OCI-LY7 (cell line): ENCODE measurements at regions not wholly inside any gene's neighbourhood (a gene's known extent, or its start where the extent isn't known, plus 50 kb on each side); places are given as distances from the start of the nearest gene placed in this dataset.

ENCODE experiments used
- BruUV-seq: library from RNA; stranded (reverse); fragments of 400-500 nt; replicated peaks from 2 replicates; lab custom pipeline; 2021; lab: Mats Ljungman, UMichigan
- CTCF ChIA-PET: fragments of 300-600 bp; sonication (Branson Sonifier 250); formaldehyde crosslinking; loops from one replicate; lab custom pipeline; 2022; ENCODE audit warnings: antibody characterized with exemption; ENCODE audit not compliant: unreplicated experiment; lab: Charles Lee
- POLR2A ChIA-PET: fragments of 300-600 bp; sonication (Branson Sonifier 250); formaldehyde crosslinking; loops from one replicate; lab custom pipeline; 2022; ENCODE audit warnings: antibody characterized with exemption; lab: Charles Lee
- DNase-seq: peaks from one replicate; pipeline ENCODE4 v3.0.0-alpha.2; 2015; ENCODE audit warnings: low spot score
- H2AFZ ChIP-seq: fragments of 200-600 bp; sonication (generic), shearing (Covaris generic); 2 replicates; pipeline ENCODE4 v1.6.1; 2014; ENCODE audit warnings: mild to moderate bottlenecking, antibody characterized with exemption, low read length, moderate library complexity
- H3K27ac ChIP-seq: fragments of 200-600 bp; sonication (generic); 2 replicates; pipeline ENCODE4 v1.5.1; 2014; ENCODE audit warnings: mixed run types, low read depth, mild to moderate bottlenecking, moderate library complexity, low read length, inconsistent platforms; ENCODE audit not compliant: poor library complexity, severe bottlenecking
- H3K36me3 ChIP-seq: fragments of 200-600 bp; sonication (generic); 2 replicates; pipeline ENCODE4 v1.6.1; 2014; ENCODE audit warnings: mild to moderate bottlenecking, antibody characterized with exemption, low read length, moderate library complexity, mixed read lengths; ENCODE audit not compliant: insufficient read depth
- H3K4me1 ChIP-seq: fragments of 200-600 bp; sonication (generic); 2 replicates; pipeline ENCODE4 v1.5.1; 2014; ENCODE audit warnings: mild to moderate bottlenecking, low read length; ENCODE audit not compliant: insufficient read depth, poor library complexity, severe bottlenecking
- H3K4me2 ChIP-seq: fragments of 200-600 bp; sonication (generic); 2 replicates; pipeline ENCODE4 v1.6.1; 2014; ENCODE audit warnings: mild to moderate bottlenecking, low read length
- H3K4me3 ChIP-seq: fragments of 200-600 bp; sonication (generic); 2 replicates; pipeline ENCODE4 v1.5.1; 2014; ENCODE audit warnings: mild to moderate bottlenecking, low read depth, low read length; ENCODE audit not compliant: poor library complexity, severe bottlenecking
- H3K79me2 ChIP-seq: fragments of 200-600 bp; sonication (generic); 2 replicates; pipeline ENCODE4 v1.6.1; 2016; ENCODE audit warnings: low read depth, mild to moderate bottlenecking, low read length, moderate library complexity, mixed read lengths; ENCODE audit not compliant: insufficient read depth
- H3K9me2 ChIP-seq: fragments of 200-600 bp; sonication (generic); 2 replicates; pipeline ENCODE4 v1.6.1; 2016; ENCODE audit warnings: mild to moderate bottlenecking, low read length, mixed read lengths; ENCODE audit not compliant: insufficient read depth
- H3K9me3 ChIP-seq: fragments of 200-600 bp; sonication (generic); 2 replicates; pipeline ENCODE4 v1.6.1; 2014; ENCODE audit warnings: mild to moderate bottlenecking, mixed run types, low read length, mixed read lengths
- H4K20me1 ChIP-seq: fragments of 200-600 bp; sonication (generic); 2 replicates; pipeline ENCODE4 v1.6.1; 2014; ENCODE audit warnings: mild to moderate bottlenecking, antibody characterized with exemption, low read length, moderate library complexity, mixed read lengths; ENCODE audit not compliant: insufficient read depth
- CTCF ChIP-seq: fragments of 200-600 bp; sonication (generic); conservative IDR thresholded peaks from 2 replicates; pipeline ENCODE4 v1.5.1; 2014; ENCODE audit warnings: mild to moderate bottlenecking, antibody characterized with exemption, low read length, moderate library complexity, mixed read lengths
- EZH2phosphoT487 ChIP-seq: fragments of 200-600 bp; sonication (generic); IDR thresholded peaks from 2 replicates; pipeline ENCODE4 v1.6.1; 2018; ENCODE audit warnings: low read depth, borderline replicate concordance, mild to moderate bottlenecking, mixed run types, antibody characterized with exemption, low read length, moderate library complexity, mixed read lengths
- intact Hi-C: fragments of 100-400 bp; cut with micrococcal nuclease; formaldehyde crosslinking; loops from one replicate; pipeline ENCODE4 v1.10.0; 2022; ENCODE audit not compliant: unreplicated experiment

- CTCF ChIA-PET = no interaction called here
- H3K79me2 ChIP-seq = no peaks in the 10 kb centered on the region
These were observed 1334.8 kb downstream of the CDH11 start for GRCh38 chr16:63787014-63787413.

GRCh38 chr16:63785170-63785569 is 1336.7 kb downstream of the CDH11 start:
- Histone ChIP-seq H3K27ac (no peak overlapping the region), H3K4me3 (no peak overlapping the region), H3K4me2 (no peak overlapping the region), H3K36me3 (no peaks in the 10 kb centered on the region), H2AFZ (no peak overlapping the region), H3K79me2 (no peaks in the 10 kb centered on the region), H3K4me1 (no peaks in the 10 kb centered on the region), H3K9me3 (0 out of 2 replicates have a peak, but pooled peaks cover 16% of the 10 kb centered on the region), H4K20me1 (no peaks in the 10 kb centered on the region), H3K9me2 (no peaks in the 10 kb centered on the region)
- no TSS peak for BruUV-seq
- TF ChIP-seq CTCF (no peak), EZH2phosphoT487 (no peak)
- ChIA-PET POLR2A (no interaction called here), CTCF (no interaction called here)
- no peak for DNase-seq
- intact Hi-C loops = no loop called here

More at GRCh38 chr16:63787014-63787413, 1334.8 kb downstream of the CDH11 start:
- H3K4me1 ChIP-seq = no peaks in the 10 kb centered on the region
- no peaks in the 10 kb centered on the region for H4K20me1 ChIP-seq
- H2AFZ ChIP-seq = no peak overlapping the region
- H3K27ac ChIP-seq = no peak overlapping the region
- H3K4me2 ChIP-seq = no peak overlapping the region
- POLR2A ChIA-PET = no interaction called here
- H3K4me3 ChIP-seq = no peak overlapping the region
- no TSS peak for BruUV-seq
- intact Hi-C loops = no loop called here
- H3K36me3 ChIP-seq = no peaks in the 10 kb centered on the region
- no peaks in the 10 kb centered on the region for H3K9me2 ChIP-seq
- TF ChIP-seq CTCF (no peak), EZH2phosphoT487 (no peak)
- 0 out of 2 replicates have a peak, but pooled peaks cover 16% of the 10 kb centered on the region for H3K9me3 ChIP-seq
- DNase-seq = peak; percentile 27

GRCh38 chr16:63776437-63776836 is 1345.4 kb downstream of the CDH11 start:
- Histone ChIP-seq H3K79me2 (no peaks in the 10 kb centered on the region), H3K4me2 (no peak overlapping the region), H3K4me1 (no peaks in the 10 kb centered on the region), H3K27ac (no peak overlapping the region), H4K20me1 (no peaks in the 10 kb centered on the region), H3K4me3 (no peak overlapping the region), H3K9me3 (no peaks in the 10 kb centered on the region), H3K36me3 (no peaks in the 10 kb centered on the region), H2AFZ (no peak overlapping the region), H3K9me2 (no peaks in the 10 kb centered on the region)
- intact Hi-C loops = no loop called here
- CTCF ChIA-PET = no interaction called here
- DNase-seq = no peak
- POLR2A ChIA-PET = interaction anchor here (0.6 to 0.7 kb wide), 2 partner anchors 14 to 235 kb away, joined by 3 read pairs; no protein-coding TSS in a partner anchor
- BruUV-seq = no TSS peak
- TF ChIP-seq EZH2phosphoT487 (no peak), CTCF (no peak)
